ENCODE measurements at regions not wholly inside any gene's neighbourhood (a gene's known extent, or its start where the extent isn't known, plus 50 kb on each side); places are given as distances from the start of the nearest gene placed in this dataset.
"Not testable (repeated sequence)": the region's sequence is repeated elsewhere in the genome, so short reads cannot be mapped to it uniquely, and the experiment has no call there.

GRCh38 chr13:80509264-80509663 is 168.3 kb upstream of the SPRY2 start:
- no peak for DNase-seq (ENCODE audit: low read depth, low spot score)
- in situ Hi-C loops (cut with HindIII; ENCODE audit: low pct_unique_long_range_greater_than_20kb, low sequenced_read_pairs) = no loop called here

DNA sequence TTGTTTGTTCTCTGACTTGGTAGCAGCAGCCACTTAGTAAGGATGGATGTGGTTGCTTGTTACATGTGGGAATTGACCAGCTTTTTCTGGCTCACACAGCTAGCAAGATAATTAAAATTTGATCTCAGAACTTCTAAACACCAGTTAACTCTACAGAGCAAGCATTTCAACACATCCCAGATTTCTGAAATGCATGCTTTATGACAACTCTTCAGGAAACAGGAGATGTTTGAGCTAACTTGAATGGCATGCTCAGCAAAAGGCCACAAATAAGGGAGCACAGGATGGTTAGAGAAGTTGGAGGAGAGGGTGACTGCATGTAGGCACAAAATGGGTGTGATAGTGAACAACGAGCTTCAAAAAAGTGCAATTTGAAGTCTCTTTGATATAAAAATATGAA is 167.1 kb upstream of the SPRY2 start:
- DNase-seq (ENCODE audit: low read depth, low spot score) = no peak
- in situ Hi-C loops (cut with HindIII; ENCODE audit: low pct_unique_long_range_greater_than_20kb, low sequenced_read_pairs) = no loop called here

- in situ Hi-C loops (cut with HindIII; ENCODE audit: low pct_unique_long_range_greater_than_20kb, low sequenced_read_pairs) = no loop called here
- no peak for DNase-seq (ENCODE audit: low read depth, low spot score)
Measured at GRCh38 chr13:80504453-80504852, 163.5 kb upstream of the SPRY2 start.

- no peak for DNase-seq (ENCODE audit: low read depth, low spot score)
- in situ Hi-C loops (cut with HindIII; ENCODE audit: low pct_unique_long_range_greater_than_20kb, low sequenced_read_pairs) = no loop called here
Measured at GRCh38 chr13:80502359-80502758, 161.4 kb upstream of the SPRY2 start.

DNA sequence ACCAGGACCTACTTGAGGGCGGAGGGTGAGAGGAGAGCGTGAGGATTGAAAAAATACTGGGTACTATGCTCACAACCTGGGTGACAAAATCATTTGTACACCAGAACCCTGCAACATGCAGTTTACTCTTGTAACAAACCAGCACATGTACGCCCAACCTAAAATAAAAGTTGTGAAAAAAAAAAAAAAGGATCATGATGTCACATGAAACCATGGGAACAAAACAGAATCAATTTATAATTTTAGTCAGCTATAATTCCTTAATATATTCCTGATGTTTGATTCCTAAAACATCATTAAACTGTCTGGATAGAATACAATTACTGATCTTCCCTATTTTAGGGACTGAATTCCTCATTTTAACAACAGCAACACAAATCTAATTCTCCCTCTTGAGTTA is 160.6 kb upstream of the SPRY2 start:
- in situ Hi-C loops (cut with HindIII; ENCODE audit: low pct_unique_long_range_greater_than_20kb, low sequenced_read_pairs) = no loop called here
- DNase-seq (ENCODE audit: low read depth, low spot score) = no peak

GRCh38 chr13:80499536-80500290 is 158.8 kb upstream of the SPRY2 start:
- in situ Hi-C loops (cut with HindIII; ENCODE audit: low pct_unique_long_range_greater_than_20kb, low sequenced_read_pairs) = no loop called here
- DNase-seq (ENCODE audit: low read depth, low spot score) = no peak

DNA sequence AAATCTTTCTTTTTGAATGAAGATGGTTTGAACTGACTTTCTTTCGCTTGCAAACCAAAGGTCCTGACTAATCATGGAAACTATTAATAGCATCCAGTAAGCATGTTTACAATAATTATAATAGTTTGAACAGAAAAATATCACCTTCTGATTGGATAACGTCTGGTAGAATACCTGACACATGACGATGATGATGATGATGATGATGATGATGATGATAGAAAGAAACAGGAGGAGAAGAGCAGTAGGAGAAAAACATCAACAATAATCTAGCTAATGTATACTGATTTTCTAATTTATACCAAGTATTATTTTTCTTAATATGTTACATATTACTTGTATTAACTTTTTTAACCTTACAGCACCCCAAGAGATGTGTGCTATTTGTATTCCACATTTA is 157.5 kb upstream of the SPRY2 start:
- in situ Hi-C loops (cut with HindIII; ENCODE audit: low pct_unique_long_range_greater_than_20kb, low sequenced_read_pairs) = no loop called here
- DNase-seq (ENCODE audit: low read depth, low spot score) = no peak

DNA sequence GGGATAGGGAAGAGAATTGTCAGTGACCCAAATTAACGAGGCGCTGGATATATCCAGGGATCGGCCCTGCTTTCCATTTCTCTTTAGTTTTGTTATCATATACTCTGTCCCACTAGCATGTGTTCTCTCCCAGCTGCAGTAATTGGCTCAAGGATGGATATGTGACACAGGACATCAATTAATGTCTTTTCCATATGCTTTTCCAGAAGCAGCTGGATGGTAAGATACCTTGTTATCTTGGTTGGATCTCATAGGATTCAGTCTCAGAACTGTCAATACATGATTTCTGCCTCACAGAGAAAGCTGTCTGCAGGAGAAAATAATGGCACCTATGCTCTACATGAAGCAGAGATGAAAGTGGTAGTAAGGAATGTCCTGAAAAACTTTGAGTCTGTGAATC is 157.1 kb upstream of the SPRY2 start:
- DNase-seq (ENCODE audit: low read depth, low spot score) = no peak
- in situ Hi-C loops (cut with HindIII; ENCODE audit: low pct_unique_long_range_greater_than_20kb, low sequenced_read_pairs) = no loop called here

DNA sequence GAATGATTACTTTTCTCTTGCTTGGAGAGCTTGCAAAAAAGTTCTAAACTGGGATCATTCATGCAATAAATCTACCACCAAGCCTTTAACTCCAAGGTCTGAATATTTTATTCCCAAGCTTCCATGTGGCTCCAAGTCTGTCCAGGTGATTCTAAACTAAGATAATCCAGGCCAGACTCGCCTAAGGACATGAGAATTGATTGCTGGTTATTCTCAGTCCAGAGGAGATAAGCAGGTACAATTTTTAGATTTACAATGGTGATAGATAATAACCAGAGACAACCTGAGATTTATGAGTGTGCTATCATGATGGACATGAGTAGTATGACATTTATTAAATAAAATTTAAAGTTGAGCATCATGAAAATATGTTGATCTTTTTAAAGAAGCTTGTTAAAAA is 156.5 kb upstream of the SPRY2 start:
- no peak for DNase-seq (ENCODE audit: low read depth, low spot score)
- in situ Hi-C loops (cut with HindIII; ENCODE audit: low pct_unique_long_range_greater_than_20kb, low sequenced_read_pairs) = no loop called here

- in situ Hi-C loops (cut with HindIII; ENCODE audit: low pct_unique_long_range_greater_than_20kb, low sequenced_read_pairs) = no loop called here
- DNase-seq (ENCODE audit: low read depth, low spot score) = no peak
Measured at GRCh38 chr13:80496721-80497397, 155.9 kb upstream of the SPRY2 start.

DNA sequence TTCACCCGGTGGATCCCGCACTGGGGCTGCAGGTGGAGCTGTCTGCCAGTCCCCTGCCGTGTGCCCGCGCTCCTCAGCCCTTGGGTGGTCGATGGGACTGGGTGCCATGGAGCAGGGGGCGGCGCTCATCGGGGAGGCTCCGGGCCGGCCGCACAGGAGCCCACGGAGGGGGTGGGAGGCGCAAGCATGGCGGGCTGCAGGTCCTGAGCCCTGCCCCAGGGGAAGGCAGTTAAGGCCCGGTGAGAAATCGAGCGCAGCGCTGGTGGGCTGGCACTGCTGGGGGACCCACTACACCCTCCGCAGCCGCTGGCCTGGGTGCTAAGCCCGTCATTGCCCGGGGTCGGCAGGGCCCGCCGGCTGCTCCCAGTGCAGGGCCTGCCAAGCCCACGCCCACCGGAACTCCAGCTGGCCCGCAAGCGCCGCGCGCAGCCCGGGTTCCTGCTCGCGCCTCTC is 149.6 kb upstream of the SPRY2 start:
- DNase-seq (ENCODE audit: low read depth, low spot score); in situ Hi-C loops (cut with HindIII; ENCODE audit: low pct_unique_long_range_greater_than_20kb, low sequenced_read_pairs): not testable (repeated sequence)

GRCh38 chr13:80486402-80486801 is 145.5 kb upstream of the SPRY2 start:
- DNase-seq (ENCODE audit: low read depth, low spot score) = no peak
- in situ Hi-C loops (cut with HindIII; ENCODE audit: low pct_unique_long_range_greater_than_20kb, low sequenced_read_pairs) = no loop called here

GRCh38 chr13:80483157-80483556 is 142.2 kb upstream of the SPRY2 start:
- in situ Hi-C loops (cut with HindIII; ENCODE audit: low pct_unique_long_range_greater_than_20kb, low sequenced_read_pairs) = no loop called here
- no peak for DNase-seq (ENCODE audit: low read depth, low spot score)

DNA sequence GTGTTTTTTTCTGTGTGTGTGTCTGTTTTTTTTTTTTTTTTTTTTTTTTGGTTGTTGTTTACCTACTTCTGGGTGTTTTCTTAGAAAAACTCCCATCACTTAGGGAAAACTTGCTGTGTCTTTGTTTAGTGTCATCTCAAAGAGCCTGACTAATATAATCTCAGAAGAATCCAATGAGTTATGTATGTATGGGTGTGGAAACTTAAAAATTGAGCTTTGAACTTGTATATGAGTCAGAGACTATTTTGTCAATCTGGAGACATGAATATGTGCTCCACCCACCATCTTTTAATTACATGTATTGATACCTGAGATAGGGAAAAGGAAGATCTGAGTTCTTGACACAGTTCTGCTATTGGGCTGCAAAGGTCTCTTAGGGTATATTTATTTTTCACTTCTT is 140.7 kb upstream of the SPRY2 start:
- in situ Hi-C loops (cut with HindIII; ENCODE audit: low pct_unique_long_range_greater_than_20kb, low sequenced_read_pairs) = no loop called here
- no peak for DNase-seq (ENCODE audit: low read depth, low spot score)

DNA sequence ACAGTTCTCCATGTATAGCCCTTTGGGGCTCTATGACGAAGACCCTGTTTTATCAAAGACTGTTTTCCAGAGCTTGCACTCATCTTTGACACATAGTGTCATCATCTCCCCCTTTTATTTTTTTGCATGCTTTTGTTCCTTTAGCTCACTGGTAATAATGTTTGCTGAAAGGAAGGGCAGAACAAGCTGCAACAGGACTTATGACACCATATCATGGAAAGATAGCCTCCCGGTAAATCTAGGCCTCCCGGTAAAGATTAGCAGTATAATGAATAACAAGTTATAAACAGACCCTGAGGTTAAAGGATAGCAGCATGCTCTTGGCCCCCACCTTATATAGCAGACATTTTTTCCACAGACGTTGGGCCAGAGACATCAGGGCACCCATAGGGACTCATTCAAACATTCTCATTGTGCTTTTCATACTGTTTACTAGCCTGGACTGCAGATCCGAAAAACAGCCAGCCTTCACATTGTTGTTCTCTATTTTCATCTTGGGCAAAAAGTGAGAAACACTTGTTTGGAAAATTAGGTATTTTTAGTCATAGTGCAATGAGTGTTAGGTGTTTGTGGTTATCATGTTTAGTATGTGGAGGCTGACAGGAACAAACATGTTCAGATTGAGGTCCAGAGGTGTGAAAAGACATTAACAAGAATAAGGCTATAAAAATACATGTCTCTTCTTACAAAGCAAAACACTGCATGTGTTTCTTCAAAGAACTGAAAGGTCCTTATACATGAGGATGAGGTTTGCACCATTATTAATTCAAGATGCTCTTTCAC is 136.9 kb upstream of the SPRY2 start:
- no peak for DNase-seq (ENCODE audit: low read depth, low spot score)
- in situ Hi-C loops (cut with HindIII; ENCODE audit: low pct_unique_long_range_greater_than_20kb, low sequenced_read_pairs) = no loop called here

GRCh38 chr13:80476953-80477352 is 136.0 kb upstream of the SPRY2 start:
- DNase-seq (ENCODE audit: low read depth, low spot score) = no peak
- in situ Hi-C loops (cut with HindIII; ENCODE audit: low pct_unique_long_range_greater_than_20kb, low sequenced_read_pairs) = no loop called here

DNA sequence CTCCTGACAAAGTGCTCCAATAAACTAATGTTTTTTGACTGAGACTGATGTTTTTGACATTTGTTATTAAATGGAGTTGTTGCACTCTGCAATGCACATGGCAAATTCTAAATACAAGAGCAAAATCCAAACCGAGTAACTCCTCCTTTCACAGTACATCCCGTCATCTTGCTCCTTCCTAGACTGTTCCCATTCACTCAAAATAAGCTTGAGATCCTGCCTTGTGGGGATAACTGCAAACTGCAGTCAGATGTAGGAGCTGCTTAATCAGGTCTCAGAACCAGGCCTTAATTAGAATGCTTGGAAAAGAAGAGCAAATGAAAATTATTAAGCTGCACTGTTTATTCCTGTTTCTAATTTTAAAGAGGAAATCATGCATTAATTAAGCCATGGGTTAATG is 134.8 kb upstream of the SPRY2 start:
- in situ Hi-C loops (cut with HindIII; ENCODE audit: low pct_unique_long_range_greater_than_20kb, low sequenced_read_pairs) = no loop called here

GRCh38 chr13:80473695-80474094 is 132.8 kb upstream of the SPRY2 start:
- in situ Hi-C loops (cut with HindIII; ENCODE audit: low pct_unique_long_range_greater_than_20kb, low sequenced_read_pairs) = no loop called here

More for the DNA sequence above, 134.8 kb upstream of the SPRY2 start:
- peak; percentile 24 for DNase-seq (ENCODE audit: low read depth, low spot score)

More at GRCh38 chr13:80473695-80474094, 132.8 kb upstream of the SPRY2 start:
- DNase-seq (ENCODE audit: low read depth, low spot score) = no peak
